Suprapubic skin (tissue), 4 donors: ENCODE measurements at regions not wholly inside any gene's neighbourhood (a gene's known extent, or its start where the extent isn't known, plus 50 kb on each side); places are given as distances from the start of the nearest gene placed in this dataset.
A peak's percentile ranks its signal among the peaks of the same experiment; 100 is the strongest.

Experiments used
- DNase-seq, 2 donors: peaks; one replicate each; pipeline ENCODE4 v3.0.0-alpha.2; 2019; ENCODE audit warnings: low spot score in 2 of 2
- H3K27ac ChIP-seq: fragments of 200-600 bp; sonication (generic); one replicate; pipeline ENCODE4 v1.5.1; 2019
- H3K27me3 ChIP-seq: fragments of 200-600 bp; sonication (generic); one replicate; pipeline ENCODE4 v1.5.1; 2019
- H3K36me3 ChIP-seq: fragments of 200-600 bp; sonication (generic); one replicate; pipeline ENCODE4 v1.5.1; 2019
- H3K4me1 ChIP-seq: fragments of 200-600 bp; sonication (generic); one replicate; pipeline ENCODE4 v1.5.1; 2019
- H3K4me3 ChIP-seq: fragments of 200-600 bp; sonication (generic); one replicate; pipeline ENCODE4 v1.5.1; 2019; ENCODE audit warnings: mild to moderate bottlenecking
- H3K9me3 ChIP-seq: fragments of 200-600 bp; sonication (generic); one replicate; pipeline ENCODE4 v1.5.1; 2019
- EP300 ChIP-seq: sonication (generic); formaldehyde crosslinking; IDR thresholded peaks from one replicate; pipeline ENCODE4 v1.6.1; 2017; ENCODE audit warnings: antibody characterized with exemption
- POLR2A ChIP-seq, 2 donors: fragments of 450-650 bp; IDR thresholded peaks; one replicate each; pipeline ENCODE4 v1.6.1; 2017; ENCODE audit warnings: antibody characterized with exemption in 2 of 2, mild to moderate bottlenecking in 2 of 2, moderate library complexity in 2 of 2
- POLR2AphosphoS5 ChIP-seq, 3 donors: sonication (generic); formaldehyde crosslinking; IDR thresholded peaks; one replicate each; pipeline ENCODE4 v1.6.1; 2017; ENCODE audit warnings: antibody characterized with exemption in 3 of 3
- WGBS: methylation state at CpG from one replicate; pipeline ENCODE4 v1.1.5; 2018; 5-methylcytosine and 5-hydroxymethylcytosine counted together
- TF ChIP-seq, protein P1 (sequence below), 2 donors: fragments of 200-600 bp in 1 of 2; fragments of 450-650 bp in 1 of 2; sonication (generic) in 1 of 2; IDR thresholded peaks; one replicate each; pipeline ENCODE4 v1.5.1; 2016 to 2019; ENCODE audit warnings: antibody characterized with exemption in 2 of 2, mild to moderate bottlenecking in 1 of 2, moderate library complexity in 1 of 2

DNA sequence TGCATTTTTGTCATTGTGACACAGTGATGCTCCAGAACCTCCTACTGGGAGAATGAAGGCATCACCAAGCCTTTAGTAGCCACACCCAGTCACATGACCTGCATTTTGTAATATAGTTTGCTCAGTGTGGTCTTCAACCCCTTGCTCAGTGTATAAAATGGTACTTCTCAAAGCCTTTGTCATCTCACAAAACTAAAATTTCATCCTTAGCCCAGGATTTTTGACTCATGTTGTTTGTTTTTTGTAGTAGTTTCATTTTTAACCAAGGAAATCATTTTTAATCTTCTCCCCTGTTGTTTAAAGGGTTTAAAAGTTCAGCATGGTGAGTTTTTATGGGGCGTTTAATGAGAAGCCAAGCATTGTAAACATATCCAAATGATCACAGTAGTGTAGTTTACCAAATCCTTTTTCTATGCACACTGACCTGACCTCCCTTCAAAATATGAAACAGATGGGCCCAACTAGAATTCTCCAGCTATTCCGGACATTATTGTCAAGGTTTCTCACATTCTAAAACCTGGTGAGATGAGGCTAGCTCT, 123.5 kb upstream of the IL12A start:
- peaks cover 3% of the 10 kb centered on the region for H3K4me1 ChIP-seq
- no peak for DNase-seq
- H3K36me3 ChIP-seq = no peaks in the 10 kb centered on the region
- 66% methylated on average over 2 of the region's 2 CpGs for WGBS
- no peak overlapping the region for H3K4me3 ChIP-seq
- H3K27ac ChIP-seq = no peak overlapping the region
- no peaks in the 10 kb centered on the region for H3K27me3 ChIP-seq
- H3K9me3 ChIP-seq = no peaks in the 10 kb centered on the region
- TF ChIP-seq, protein P1, sequence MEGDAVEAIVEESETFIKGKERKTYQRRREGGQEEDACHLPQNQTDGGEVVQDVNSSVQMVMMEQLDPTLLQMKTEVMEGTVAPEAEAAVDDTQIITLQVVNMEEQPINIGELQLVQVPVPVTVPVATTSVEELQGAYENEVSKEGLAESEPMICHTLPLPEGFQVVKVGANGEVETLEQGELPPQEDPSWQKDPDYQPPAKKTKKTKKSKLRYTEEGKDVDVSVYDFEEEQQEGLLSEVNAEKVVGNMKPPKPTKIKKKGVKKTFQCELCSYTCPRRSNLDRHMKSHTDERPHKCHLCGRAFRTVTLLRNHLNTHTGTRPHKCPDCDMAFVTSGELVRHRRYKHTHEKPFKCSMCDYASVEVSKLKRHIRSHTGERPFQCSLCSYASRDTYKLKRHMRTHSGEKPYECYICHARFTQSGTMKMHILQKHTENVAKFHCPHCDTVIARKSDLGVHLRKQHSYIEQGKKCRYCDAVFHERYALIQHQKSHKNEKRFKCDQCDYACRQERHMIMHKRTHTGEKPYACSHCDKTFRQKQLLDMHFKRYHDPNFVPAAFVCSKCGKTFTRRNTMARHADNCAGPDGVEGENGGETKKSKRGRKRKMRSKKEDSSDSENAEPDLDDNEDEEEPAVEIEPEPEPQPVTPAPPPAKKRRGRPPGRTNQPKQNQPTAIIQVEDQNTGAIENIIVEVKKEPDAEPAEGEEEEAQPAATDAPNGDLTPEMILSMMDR (IDR thresholded peaks at IDR 0.05) = no peak
- TF ChIP-seq POLR2AphosphoS5 (IDR thresholded peaks at IDR 0.05) = no peak
- TF ChIP-seq EP300 = no peak

DNA sequence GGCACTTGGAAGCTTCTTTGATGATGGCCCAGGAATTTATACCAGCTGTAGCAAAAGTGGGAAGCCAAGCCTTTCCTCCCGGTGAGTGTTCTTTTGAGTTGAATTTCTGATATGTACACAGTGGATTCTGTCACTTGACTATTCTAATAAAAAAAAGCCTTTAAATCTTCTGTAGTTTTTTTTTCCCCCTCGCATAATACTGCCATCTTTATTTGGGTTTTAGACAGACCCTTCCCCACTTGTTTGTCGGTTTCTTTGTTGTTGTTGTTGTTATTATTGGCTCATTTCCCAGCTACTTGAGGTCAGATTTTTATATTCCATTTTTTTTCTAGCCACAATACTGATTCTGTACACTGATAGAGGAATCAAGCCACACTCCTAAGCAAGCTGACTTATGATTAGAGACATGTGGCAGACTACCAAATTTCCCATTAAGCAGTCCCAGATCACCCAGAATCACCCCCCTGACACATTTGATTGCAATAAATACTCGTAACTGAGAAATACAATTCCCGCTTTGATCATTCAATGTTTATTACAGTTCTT, 122.4 kb upstream of the IL12A start:
- no peaks in the 10 kb centered on the region for H3K36me3 ChIP-seq
- H3K27me3 ChIP-seq = no peaks in the 10 kb centered on the region
- H3K27ac ChIP-seq = no peak overlapping the region
- H3K4me1 ChIP-seq = peaks cover 3% of the 10 kb centered on the region
- no peak overlapping the region for H3K4me3 ChIP-seq
- no peaks in the 10 kb centered on the region for H3K9me3 ChIP-seq
- 65% methylated on average over 5 of the region's 5 CpGs for WGBS
- DNase-seq = no peak
- TF ChIP-seq POLR2AphosphoS5 (IDR thresholded peaks at IDR 0.05) (no peak), EP300 (no peak), POLR2A (IDR thresholded peaks at IDR 0.05) (no peak)
- TF ChIP-seq, protein P1 (IDR thresholded peaks at IDR 0.05) = no peak

DNA sequence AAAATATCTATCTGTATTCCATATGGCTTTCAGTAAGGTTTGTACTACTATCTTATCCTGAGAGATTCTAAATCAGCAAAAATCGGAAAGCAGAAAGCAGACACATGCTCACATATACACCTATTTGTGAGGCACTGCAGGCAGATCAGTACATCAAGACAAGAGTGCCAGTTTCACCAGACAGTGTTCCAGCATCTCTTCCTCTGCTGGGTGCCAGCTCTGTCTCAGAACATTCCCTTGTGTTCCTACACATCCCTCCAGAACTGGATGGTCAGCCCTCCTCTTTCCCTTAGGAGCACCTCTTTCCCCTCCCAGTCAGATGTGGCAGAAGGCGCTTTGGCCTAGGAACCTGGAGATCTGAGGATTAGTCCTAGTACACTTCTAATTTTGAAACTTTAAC, 121.3 kb upstream of the IL12A start:
- DNase-seq = no peak
- H3K4me1 ChIP-seq = peaks cover 3% of the 10 kb centered on the region
- TF ChIP-seq POLR2A (IDR thresholded peaks at IDR 0.05) (no peak), POLR2AphosphoS5 (IDR thresholded peaks at IDR 0.05) (no peak), EP300 (no peak)
- TF ChIP-seq, protein P1 (IDR thresholded peaks at IDR 0.05) = no peak
- H3K27me3 ChIP-seq = no peaks in the 10 kb centered on the region
- no peak overlapping the region for H3K27ac ChIP-seq
- no peaks in the 10 kb centered on the region for H3K36me3 ChIP-seq
- no peak overlapping the region for H3K4me3 ChIP-seq
- WGBS = 97% methylated on average over 2 of the region's 2 CpGs
- no peaks in the 10 kb centered on the region for H3K9me3 ChIP-seq

DNA sequence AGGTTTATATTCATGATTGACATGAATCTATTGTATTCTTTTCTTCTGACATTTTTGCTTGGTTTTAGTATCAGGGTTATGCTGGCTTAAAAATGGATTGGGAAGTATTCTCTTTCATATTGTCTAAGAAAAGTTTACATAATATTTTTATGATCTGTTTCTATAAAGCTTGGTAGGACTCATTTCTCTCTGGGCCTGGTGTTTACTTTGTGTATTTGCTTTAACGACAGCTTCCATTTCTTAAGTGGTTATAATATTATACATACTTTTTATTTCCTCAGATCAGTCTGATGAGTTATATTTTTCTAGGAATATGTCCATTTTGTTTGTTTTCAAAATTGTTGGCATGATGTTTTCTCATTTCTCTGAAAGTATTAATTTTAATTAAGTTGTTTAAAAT, 117.9 kb upstream of the IL12A start:
- Histone ChIP-seq H3K4me3 (no peak overlapping the region), H3K36me3 (no peaks in the 10 kb centered on the region), H3K27ac (no peak overlapping the region), H3K9me3 (no peaks in the 10 kb centered on the region), H3K4me1 (no peaks in the 10 kb centered on the region), H3K27me3 (no peaks in the 10 kb centered on the region)
- TF ChIP-seq POLR2AphosphoS5 (IDR thresholded peaks at IDR 0.05) = no peak
- no peak for TF ChIP-seq EP300
- DNase-seq = no peak
- 93% methylated on average over 1 of the region's 1 CpG for WGBS

DNA sequence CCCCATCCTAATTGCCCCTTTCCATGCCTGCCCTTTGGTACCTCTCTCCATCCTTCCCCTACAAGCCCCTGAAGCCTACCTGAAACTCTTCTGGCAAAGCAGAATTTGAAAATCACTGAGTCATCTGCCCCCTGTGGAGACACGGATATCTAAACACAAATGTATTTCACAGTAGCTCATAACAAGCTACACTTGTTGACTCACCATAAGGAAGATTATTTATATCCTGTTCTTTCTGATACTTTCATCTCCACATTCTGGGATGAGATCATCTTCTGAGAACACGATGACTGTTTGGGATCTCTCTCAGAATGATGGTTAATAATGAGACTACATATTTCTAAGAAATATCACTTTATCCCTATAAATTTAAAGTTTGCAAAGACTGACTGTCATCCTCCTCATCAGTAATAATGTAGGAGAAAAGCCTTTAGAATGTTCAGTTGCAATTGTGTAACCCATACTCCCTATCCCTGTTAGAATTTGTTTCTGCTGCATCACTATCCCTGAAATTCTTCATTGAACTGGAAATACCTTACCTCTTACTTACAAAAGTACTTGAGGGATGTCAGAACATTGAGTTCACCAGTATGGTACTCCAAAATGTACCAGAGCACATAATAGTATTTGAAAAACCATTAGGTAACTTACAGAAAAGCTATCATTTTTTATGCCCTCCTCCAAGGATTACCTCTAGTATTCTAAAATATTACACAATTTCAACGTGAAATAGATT, 116.1 kb upstream of the IL12A start:
- no peak overlapping the region for H3K4me3 ChIP-seq
- no peaks in the 10 kb centered on the region for H3K36me3 ChIP-seq
- H3K9me3 ChIP-seq = no peaks in the 10 kb centered on the region
- 52% methylated on average over 3 of the region's 3 CpGs for WGBS
- H3K27ac ChIP-seq = no peak overlapping the region
- DNase-seq = no peak
- TF ChIP-seq POLR2AphosphoS5 (IDR thresholded peaks at IDR 0.05) = no peak
- peak; percentile 20 for TF ChIP-seq EP300
- H3K4me1 ChIP-seq = no peaks in the 10 kb centered on the region
- H3K27me3 ChIP-seq = no peaks in the 10 kb centered on the region

DNA sequence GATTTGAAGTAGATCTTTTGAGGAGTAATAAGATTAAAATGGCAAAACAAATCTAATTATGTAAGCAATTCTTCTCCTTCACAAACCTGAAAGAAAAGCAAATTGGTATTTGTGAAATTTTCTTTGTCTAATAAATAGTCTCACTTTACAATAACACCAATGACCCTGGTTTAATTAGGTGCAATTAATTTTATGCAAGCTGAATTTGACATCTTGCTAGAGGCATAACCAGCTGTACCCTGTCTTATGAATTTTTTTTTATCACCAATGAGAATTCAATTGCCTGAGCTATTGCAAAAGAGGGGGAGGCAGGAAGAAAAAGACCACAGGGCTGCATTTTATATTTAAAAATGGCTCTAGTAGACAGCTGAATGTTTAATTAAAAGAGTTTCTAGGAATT, 113.5 kb upstream of the IL12A start:
- Histone ChIP-seq H3K36me3 (no peaks in the 10 kb centered on the region), H3K27me3 (no peaks in the 10 kb centered on the region), H3K4me1 (no peaks in the 10 kb centered on the region), H3K4me3 (no peak overlapping the region), H3K9me3 (no peaks in the 10 kb centered on the region), H3K27ac (no peak overlapping the region)
- TF ChIP-seq POLR2AphosphoS5 (IDR thresholded peaks at IDR 0.05) (no peak), EP300 (no peak), POLR2A (IDR thresholded peaks at IDR 0.05) (no peak)
- TF ChIP-seq, protein P1 (IDR thresholded peaks at IDR 0.05) = no peak
- no peak for DNase-seq
